Astrocyte (in vitro differentiated cells and primary cell): ENCODE measurements at regions not wholly inside any gene's neighbourhood (a gene's known extent, or its start where the extent isn't known, plus 50 kb on each side); places are given as distances from the start of the nearest gene placed in this dataset.

Source experiments
- EZH2 ChIP-seq: IDR thresholded peaks from 2 replicates; pipeline ENCODE4 v1.6.1; 2012; ENCODE audit warnings: mild to moderate bottlenecking, low read length, inconsistent platforms; ENCODE audit not compliant: insufficient read depth
- TF ChIP-seq, protein P1 (sequence below): IDR thresholded peaks from 2 replicates; pipeline ENCODE4 v1.5.1; 2011; ENCODE audit warnings: low read depth, mild to moderate bottlenecking, inconsistent platforms, low read length, moderate library complexity; ENCODE audit not compliant: insufficient read depth

DNA sequence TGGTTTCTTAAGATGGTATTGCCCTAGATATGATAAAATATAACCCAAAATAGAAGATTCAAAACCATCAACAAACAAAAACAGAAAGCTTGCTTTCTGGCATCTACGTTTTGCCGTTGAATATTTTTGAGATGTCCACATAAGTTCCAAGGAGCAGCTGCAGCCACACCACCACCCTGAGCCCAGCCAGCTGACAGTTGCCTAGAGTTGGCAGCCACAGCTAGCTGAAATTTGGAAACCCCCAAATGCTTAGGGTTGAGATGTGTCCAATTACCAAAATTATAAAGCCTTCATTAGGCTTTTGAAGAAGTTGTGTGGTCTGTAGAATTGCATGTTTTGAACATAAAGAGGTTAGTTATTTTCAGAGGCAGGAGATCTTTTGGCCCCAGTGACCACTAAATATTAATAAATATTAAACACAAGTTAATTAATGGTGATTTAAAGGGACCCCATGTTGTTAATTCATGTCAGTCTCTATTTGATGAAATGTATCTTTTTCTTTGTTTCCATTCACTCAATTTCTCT is 118.1 kb upstream of the DTNA start:
- TF ChIP-seq, protein P1, sequence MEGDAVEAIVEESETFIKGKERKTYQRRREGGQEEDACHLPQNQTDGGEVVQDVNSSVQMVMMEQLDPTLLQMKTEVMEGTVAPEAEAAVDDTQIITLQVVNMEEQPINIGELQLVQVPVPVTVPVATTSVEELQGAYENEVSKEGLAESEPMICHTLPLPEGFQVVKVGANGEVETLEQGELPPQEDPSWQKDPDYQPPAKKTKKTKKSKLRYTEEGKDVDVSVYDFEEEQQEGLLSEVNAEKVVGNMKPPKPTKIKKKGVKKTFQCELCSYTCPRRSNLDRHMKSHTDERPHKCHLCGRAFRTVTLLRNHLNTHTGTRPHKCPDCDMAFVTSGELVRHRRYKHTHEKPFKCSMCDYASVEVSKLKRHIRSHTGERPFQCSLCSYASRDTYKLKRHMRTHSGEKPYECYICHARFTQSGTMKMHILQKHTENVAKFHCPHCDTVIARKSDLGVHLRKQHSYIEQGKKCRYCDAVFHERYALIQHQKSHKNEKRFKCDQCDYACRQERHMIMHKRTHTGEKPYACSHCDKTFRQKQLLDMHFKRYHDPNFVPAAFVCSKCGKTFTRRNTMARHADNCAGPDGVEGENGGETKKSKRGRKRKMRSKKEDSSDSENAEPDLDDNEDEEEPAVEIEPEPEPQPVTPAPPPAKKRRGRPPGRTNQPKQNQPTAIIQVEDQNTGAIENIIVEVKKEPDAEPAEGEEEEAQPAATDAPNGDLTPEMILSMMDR = no peak
- TF ChIP-seq EZH2 = no peak
